Thyroid gland (tissue), 4 donors: ENCODE measurements at regions not wholly inside any gene's neighbourhood (a gene's known extent, or its start where the extent isn't known, plus 50 kb on each side); places are given as distances from the start of the nearest gene placed in this dataset.

Source experiments
- POLR2A ChIP-seq, 2 donors: fragments of 450-650 bp; IDR thresholded peaks; one replicate each; pipeline ENCODE4 v1.6.1; 2017; ENCODE audit warnings: antibody characterized with exemption in 2 of 2, mild to moderate bottlenecking in 2 of 2, moderate library complexity in 1 of 2
- TF ChIP-seq, protein P1 (sequence below), 6 experiments: fragments of 200-600 bp in 3 of 6; fragments of 450-650 bp in 3 of 6; sonication (generic) in 3 of 6; IDR thresholded peaks; one replicate each; pipeline ENCODE4 v1.5.1; 2016 to 2019; ENCODE audit warnings: antibody characterized with exemption in 6 of 6, mild to moderate bottlenecking in 2 of 6, inconsistent platforms in 1 of 6, moderate library complexity in 1 of 6

DNA sequence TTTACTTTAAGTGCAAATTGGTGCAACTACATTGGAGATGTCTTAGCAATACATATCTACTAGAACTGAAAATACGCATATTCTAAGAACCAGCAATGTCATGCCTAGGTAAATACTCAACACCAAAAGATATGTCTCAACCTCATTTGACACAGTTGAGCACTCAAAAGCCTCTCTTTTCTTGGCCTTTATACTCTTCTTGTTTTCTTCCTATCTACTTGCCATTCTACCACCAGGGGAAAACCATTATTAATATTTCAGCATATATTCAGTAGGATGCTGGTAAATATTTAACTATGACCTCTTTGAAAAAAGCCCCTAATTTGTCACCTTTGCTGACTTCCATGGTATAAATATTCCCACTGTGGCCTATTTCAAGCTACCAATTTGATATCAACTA, 443.8 kb downstream of the LRRC70 start:
- no peak for TF ChIP-seq POLR2A (IDR thresholded peaks at IDR 0.05)
- TF ChIP-seq, protein P1, sequence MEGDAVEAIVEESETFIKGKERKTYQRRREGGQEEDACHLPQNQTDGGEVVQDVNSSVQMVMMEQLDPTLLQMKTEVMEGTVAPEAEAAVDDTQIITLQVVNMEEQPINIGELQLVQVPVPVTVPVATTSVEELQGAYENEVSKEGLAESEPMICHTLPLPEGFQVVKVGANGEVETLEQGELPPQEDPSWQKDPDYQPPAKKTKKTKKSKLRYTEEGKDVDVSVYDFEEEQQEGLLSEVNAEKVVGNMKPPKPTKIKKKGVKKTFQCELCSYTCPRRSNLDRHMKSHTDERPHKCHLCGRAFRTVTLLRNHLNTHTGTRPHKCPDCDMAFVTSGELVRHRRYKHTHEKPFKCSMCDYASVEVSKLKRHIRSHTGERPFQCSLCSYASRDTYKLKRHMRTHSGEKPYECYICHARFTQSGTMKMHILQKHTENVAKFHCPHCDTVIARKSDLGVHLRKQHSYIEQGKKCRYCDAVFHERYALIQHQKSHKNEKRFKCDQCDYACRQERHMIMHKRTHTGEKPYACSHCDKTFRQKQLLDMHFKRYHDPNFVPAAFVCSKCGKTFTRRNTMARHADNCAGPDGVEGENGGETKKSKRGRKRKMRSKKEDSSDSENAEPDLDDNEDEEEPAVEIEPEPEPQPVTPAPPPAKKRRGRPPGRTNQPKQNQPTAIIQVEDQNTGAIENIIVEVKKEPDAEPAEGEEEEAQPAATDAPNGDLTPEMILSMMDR (IDR thresholded peaks at IDR 0.05) = no peak
